Brain microvascular endothelial cell (primary cell): ENCODE measurements at regions not wholly inside any gene's neighbourhood (a gene's known extent, or its start where the extent isn't known, plus 50 kb on each side); places are given as distances from the start of the nearest gene placed in this dataset.

Experiments used
- DNase-seq: peaks from one replicate; pipeline ENCODE4 v3.0.0-alpha.2; 2020
- H3K27ac ChIP-seq: fragments of 250-450 bp; sonication (Bioruptor Pico); 2 replicates; pipeline ENCODE4 v1.5.1; 2020; ENCODE audit warnings: mild to moderate bottlenecking, moderate library complexity
- H3K27me3 ChIP-seq: fragments of 250-450 bp; sonication (Bioruptor Pico); replicated peaks from 2 replicates; pipeline ENCODE4 v1.5.1; 2020; ENCODE audit warnings: mild to moderate bottlenecking
- H3K36me3 ChIP-seq: fragments of 250-450 bp; sonication (Bioruptor Pico); replicated peaks from 2 replicates; pipeline ENCODE4 v1.5.1; 2020; ENCODE audit warnings: mild to moderate bottlenecking
- H3K4me3 ChIP-seq: 2 replicates; pipeline ENCODE4 v1.5.1; 2011; ENCODE audit warnings: low read depth, mild to moderate bottlenecking, control low read depth, low read length, moderate library complexity
- in situ Hi-C: cut with HindIII; loops from 2 replicates; pipeline ENCODE4 v1.10.0; 2017; ENCODE audit warnings: low sequenced_read_pairs, low pct_ligation_motif_present
- TF ChIP-seq, protein P1 (sequence below): IDR thresholded peaks from 2 replicates; pipeline ENCODE4 v1.5.1; 2011; ENCODE audit warnings: low read depth, mild to moderate bottlenecking, moderate library complexity, low read length, control low read depth, inconsistent platforms; ENCODE audit errors: missing control alignments

DNA sequence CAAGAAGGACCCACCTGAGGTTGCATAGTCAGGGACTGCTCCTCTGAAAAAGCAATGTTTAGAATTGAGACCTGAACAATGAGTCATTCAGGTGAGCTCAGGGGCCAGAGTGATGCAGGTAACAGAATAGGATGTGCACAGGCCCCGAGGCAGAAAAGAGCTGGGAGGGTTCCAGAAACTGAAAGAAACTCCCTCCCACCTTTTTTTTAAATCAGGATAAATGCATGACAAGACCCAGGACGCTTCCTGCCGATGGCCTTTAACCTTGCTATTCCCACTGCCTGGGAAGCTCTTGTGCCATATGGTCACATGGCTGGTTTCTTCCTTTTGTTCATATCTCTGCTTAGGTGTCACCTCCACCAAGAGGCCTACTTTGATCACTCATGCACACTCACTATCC is 214.2 kb upstream of the ZBED5 start:
- TF ChIP-seq, protein P1, sequence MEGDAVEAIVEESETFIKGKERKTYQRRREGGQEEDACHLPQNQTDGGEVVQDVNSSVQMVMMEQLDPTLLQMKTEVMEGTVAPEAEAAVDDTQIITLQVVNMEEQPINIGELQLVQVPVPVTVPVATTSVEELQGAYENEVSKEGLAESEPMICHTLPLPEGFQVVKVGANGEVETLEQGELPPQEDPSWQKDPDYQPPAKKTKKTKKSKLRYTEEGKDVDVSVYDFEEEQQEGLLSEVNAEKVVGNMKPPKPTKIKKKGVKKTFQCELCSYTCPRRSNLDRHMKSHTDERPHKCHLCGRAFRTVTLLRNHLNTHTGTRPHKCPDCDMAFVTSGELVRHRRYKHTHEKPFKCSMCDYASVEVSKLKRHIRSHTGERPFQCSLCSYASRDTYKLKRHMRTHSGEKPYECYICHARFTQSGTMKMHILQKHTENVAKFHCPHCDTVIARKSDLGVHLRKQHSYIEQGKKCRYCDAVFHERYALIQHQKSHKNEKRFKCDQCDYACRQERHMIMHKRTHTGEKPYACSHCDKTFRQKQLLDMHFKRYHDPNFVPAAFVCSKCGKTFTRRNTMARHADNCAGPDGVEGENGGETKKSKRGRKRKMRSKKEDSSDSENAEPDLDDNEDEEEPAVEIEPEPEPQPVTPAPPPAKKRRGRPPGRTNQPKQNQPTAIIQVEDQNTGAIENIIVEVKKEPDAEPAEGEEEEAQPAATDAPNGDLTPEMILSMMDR, result no peak
- H3K4me3 ChIP-seq, result no peak overlapping the region
- no peaks in the 10 kb centered on the region for H3K27me3 ChIP-seq
- no peaks in the 10 kb centered on the region for H3K36me3 ChIP-seq
- H3K27ac ChIP-seq, result no peak overlapping the region
- in situ Hi-C loops, result no loop called here
- DNase-seq, result no peak

- Histone ChIP-seq H3K27ac (no peak overlapping the region), H3K27me3 (no peaks in the 10 kb centered on the region), H3K36me3 (no peaks in the 10 kb centered on the region), H3K4me3 (no peak overlapping the region)
- no peak for DNase-seq
- TF ChIP-seq, protein P1, result no peak
- in situ Hi-C loops, result no loop called here
Measured at GRCh38 chr11:11071486-11071885, 213.6 kb upstream of the ZBED5 start.

- no peak for DNase-seq
- H3K4me3 ChIP-seq, result no peak overlapping the region
- H3K27me3 ChIP-seq, result no peaks in the 10 kb centered on the region
- H3K27ac ChIP-seq, result no peak overlapping the region
- H3K36me3 ChIP-seq, result no peaks in the 10 kb centered on the region
- TF ChIP-seq, protein P1, result no peak
- in situ Hi-C loops, result no loop called here
Measured at GRCh38 chr11:11070976-11071375, 213.1 kb upstream of the ZBED5 start.

DNA sequence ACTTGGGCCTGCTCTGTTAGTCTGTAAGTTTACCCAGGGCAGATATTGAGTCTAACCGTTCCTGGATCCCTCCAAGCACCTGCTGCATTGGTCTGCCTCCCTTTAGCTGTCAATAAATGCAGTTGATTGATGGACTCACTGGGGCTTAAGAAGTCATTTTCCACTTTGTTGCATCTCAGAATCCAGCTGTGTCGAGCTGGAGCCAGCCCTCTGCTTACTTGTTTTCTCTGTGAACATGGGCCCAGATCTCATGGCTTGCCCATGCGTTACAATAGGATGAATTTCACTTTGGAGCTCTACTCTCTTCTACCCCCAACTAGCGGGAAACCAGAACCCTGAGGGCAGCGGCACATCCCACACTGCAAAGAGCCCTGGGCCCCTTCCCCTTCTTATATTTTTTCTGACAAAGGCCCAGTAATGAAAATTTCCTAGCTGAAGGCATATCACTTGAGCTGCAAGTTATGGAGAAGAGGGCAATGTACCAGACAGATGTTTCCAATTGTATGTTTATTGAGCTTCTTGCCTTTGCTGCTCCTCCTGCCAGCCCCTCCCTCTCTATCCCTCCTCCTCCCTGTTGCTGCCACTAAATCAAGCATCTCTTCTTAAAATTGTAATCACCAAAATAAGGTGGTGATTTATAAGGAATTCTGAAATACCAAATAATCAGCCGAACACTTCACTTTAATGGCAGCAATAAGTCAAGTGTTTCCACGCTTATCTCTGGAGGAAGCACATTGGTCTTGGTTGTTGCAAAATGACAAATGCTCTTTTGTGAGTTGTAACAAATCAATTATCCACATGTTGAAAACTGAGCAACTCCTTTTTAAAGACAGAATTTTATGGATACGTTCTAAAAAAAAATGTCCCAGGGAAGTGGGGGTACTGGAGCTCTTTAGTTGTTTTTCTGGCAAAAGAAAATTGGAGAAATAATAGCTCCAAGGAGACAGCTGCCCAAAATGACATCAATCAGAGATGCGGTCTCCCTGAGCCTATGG is 212.3 kb upstream of the ZBED5 start:
- no peaks in the 10 kb centered on the region for H3K27me3 ChIP-seq
- H3K4me3 ChIP-seq, result no peak overlapping the region
- DNase-seq, result no peak
- TF ChIP-seq, protein P1, result no peak
- in situ Hi-C loops, result no loop called here
- H3K36me3 ChIP-seq, result no peaks in the 10 kb centered on the region
- no peak overlapping the region for H3K27ac ChIP-seq

DNA sequence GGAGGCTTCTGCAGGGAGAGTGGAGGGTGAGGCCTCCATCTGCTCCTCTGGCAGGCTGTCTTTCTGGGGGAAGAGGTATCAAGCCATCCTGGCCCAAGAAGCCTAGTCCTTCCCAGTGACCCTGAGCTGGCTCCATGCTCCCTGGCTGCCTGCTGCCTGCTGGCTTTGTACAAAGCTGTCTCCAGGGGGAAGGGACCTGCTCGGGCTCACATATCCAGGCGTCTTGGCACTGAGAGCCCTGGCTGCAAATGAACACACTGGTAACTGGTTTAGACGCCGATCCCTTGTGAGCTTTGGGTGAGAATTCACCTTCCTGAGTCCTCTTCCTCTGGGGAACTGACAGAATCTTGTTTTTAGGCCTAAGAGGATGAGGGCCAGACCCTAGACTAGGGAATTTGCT is 210.3 kb upstream of the ZBED5 start:
- DNase-seq, result no peak
- in situ Hi-C loops, result no loop called here
- H3K27me3 ChIP-seq, result no peaks in the 10 kb centered on the region

More for the DNA sequence above, 210.3 kb upstream of the ZBED5 start:
- Histone ChIP-seq H3K36me3 (no peaks in the 10 kb centered on the region), H3K27ac (no peak overlapping the region), H3K4me3 (no peak overlapping the region)
- TF ChIP-seq, protein P1, result no peak
